Osteocyte (in vitro differentiated cells): ENCODE measurements at regions not wholly inside any gene's neighbourhood (a gene's known extent, or its start where the extent isn't known, plus 50 kb on each side); places are given as distances from the start of the nearest gene placed in this dataset.

Experiments
- DNase-seq: peaks from one replicate; pipeline ENCODE4 v3.0.0; 2021; ENCODE audit warnings: mixed read lengths; ENCODE audit not compliant: unreplicated experiment; ENCODE audit errors: extremely low spot score
- H3K27ac Mint-ChIP-seq: one replicate; pipeline ENCODE4 v1.8.0; 2021; ENCODE audit warnings: mild to moderate bottlenecking, mixed read lengths; ENCODE audit not compliant: unreplicated experiment
- H3K27me3 Mint-ChIP-seq: one replicate; pipeline ENCODE4 v1.8.0; 2021; ENCODE audit warnings: mixed read lengths; ENCODE audit not compliant: unreplicated experiment
- H3K36me3 Mint-ChIP-seq: one replicate; pipeline ENCODE4 v1.8.0; 2021; ENCODE audit warnings: mixed read lengths; ENCODE audit not compliant: unreplicated experiment
- H3K4me1 Mint-ChIP-seq: one replicate; pipeline ENCODE4 v1.8.0; 2021; ENCODE audit warnings: mixed read lengths; ENCODE audit not compliant: unreplicated experiment
- H3K4me3 Mint-ChIP-seq: one replicate; pipeline ENCODE4 v1.8.0; 2021; ENCODE audit warnings: mild to moderate bottlenecking, moderate library complexity, mixed read lengths; ENCODE audit not compliant: unreplicated experiment
- H3K9me3 Mint-ChIP-seq: one replicate; pipeline ENCODE4 v1.8.0; 2021; ENCODE audit warnings: mixed read lengths; ENCODE audit not compliant: unreplicated experiment
- CTCF ChIP-seq: fragments of 200-600 bp; sonication (generic); IDR thresholded peaks from 2 replicates; pipeline ENCODE4 v1.5.0; 2021; ENCODE audit warnings: antibody characterized with exemption, mild to moderate bottlenecking, moderate library complexity

- peaks cover 19% of the 10 kb centered on the region for H3K27me3 Mint-ChIP-seq
- no peak overlapping the region for H3K27ac Mint-ChIP-seq
- no peak overlapping the region for H3K4me3 Mint-ChIP-seq
- H3K9me3 Mint-ChIP-seq, result no peaks in the 10 kb centered on the region
- TF ChIP-seq CTCF, result no peak
- DNase-seq, result no peak
- H3K36me3 Mint-ChIP-seq, result no peaks in the 10 kb centered on the region
- no peaks in the 10 kb centered on the region for H3K4me1 Mint-ChIP-seq
Measured at GRCh38 chr2:156852681-156853080, 404.8 kb upstream of the GALNT5 start.

- Mint-ChIP-seq H3K4me1 (no peaks in the 10 kb centered on the region), H3K27me3 (peaks cover 28% of the 10 kb centered on the region), H3K9me3 (no peaks in the 10 kb centered on the region), H3K36me3 (no peaks in the 10 kb centered on the region), H3K27ac (no peak overlapping the region), H3K4me3 (no peak overlapping the region)
- DNase-seq, result no peak
- TF ChIP-seq CTCF, result no peak
Measured at GRCh38 chr2:156864325-156864724, 393.2 kb upstream of the GALNT5 start.

- H3K27ac Mint-ChIP-seq, result no peak overlapping the region
- no peaks in the 10 kb centered on the region for H3K36me3 Mint-ChIP-seq
- H3K4me3 Mint-ChIP-seq, result no peak overlapping the region
- DNase-seq, result no peak
- H3K4me1 Mint-ChIP-seq, result no peaks in the 10 kb centered on the region
- H3K27me3 Mint-ChIP-seq, result peaks cover 31% of the 10 kb centered on the region
- TF ChIP-seq CTCF, result no peak
- no peaks in the 10 kb centered on the region for H3K9me3 Mint-ChIP-seq
Measured at GRCh38 chr2:156864753-156865152, 392.8 kb upstream of the GALNT5 start.

GRCh38 chr2:156867201-156867600, 390.3 kb upstream of the GALNT5 start:
- peaks cover 47% of the 10 kb centered on the region for H3K27me3 Mint-ChIP-seq
- H3K4me3 Mint-ChIP-seq, result no peak overlapping the region
- no peaks in the 10 kb centered on the region for H3K9me3 Mint-ChIP-seq
- TF ChIP-seq CTCF, result no peak
- H3K4me1 Mint-ChIP-seq, result no peaks in the 10 kb centered on the region
- no peak for DNase-seq
- no peak overlapping the region for H3K27ac Mint-ChIP-seq
- no peaks in the 10 kb centered on the region for H3K36me3 Mint-ChIP-seq

DNA sequence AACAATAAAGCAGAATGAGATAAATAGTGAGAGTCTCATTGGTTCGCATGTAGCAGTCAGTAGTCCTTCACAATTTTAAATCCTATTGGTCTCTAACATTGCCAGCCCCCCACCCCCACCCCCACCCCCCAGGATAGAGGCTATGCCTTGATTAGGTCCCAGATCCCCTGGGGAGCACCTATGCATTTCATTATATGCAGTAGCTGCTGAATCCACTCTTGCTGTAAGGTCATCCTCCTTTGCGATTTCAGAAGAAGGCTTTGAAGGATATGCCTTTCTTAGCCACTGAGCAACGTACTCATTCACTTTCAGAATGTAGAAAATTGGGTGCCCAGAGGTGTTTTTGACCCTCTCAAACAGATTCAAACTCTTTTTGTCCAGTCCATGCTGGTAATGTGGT, 382.8 kb upstream of the GALNT5 start:
- Mint-ChIP-seq H3K4me1 (no peaks in the 10 kb centered on the region), H3K27ac (no peak overlapping the region), H3K4me3 (no peak overlapping the region), H3K27me3 (peaks cover 41% of the 10 kb centered on the region), H3K9me3 (no peaks in the 10 kb centered on the region), H3K36me3 (no peaks in the 10 kb centered on the region)
- DNase-seq, result no peak
- no peak for TF ChIP-seq CTCF
